DMS 273 treated with DMSO at 0.1 percent for 48 hours (cell line): ENCODE measurements at regions not wholly inside any gene's neighbourhood (a gene's known extent, or its start where the extent isn't known, plus 50 kb on each side); places are given as distances from the start of the nearest gene placed in this dataset.

Experiments
- DNase-seq: peaks from one replicate; lab custom pipeline; 2025; lab: John Stamatoyannopoulos, UW

DNA sequence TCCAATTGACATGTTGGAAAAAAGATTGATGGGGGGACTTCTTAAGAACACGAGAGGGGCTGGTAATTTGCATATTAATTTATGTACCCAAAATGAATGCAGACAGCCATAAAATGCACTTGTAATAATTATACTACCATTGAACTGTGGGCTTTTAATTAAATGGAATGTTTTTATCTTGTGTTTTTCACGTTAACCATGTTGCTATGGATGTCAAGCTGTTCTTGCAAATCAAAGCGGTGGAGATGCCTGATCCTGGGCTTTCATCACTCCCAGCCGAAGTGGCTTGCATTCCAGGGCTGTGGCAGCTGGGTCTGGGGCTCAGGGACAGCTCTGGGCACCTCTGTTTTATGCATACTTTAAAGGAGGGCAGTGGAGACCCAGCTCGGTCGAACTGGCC, 179.4 kb upstream of the TMTC4 start:
- no peak for DNase-seq

- DNase-seq = no peak
Observed at GRCh38 chr13:100853434-100853833, 178.8 kb upstream of the TMTC4 start.

GRCh38 chr13:100852146-100852545, 177.6 kb upstream of the TMTC4 start:
- no peak for DNase-seq

DNA sequence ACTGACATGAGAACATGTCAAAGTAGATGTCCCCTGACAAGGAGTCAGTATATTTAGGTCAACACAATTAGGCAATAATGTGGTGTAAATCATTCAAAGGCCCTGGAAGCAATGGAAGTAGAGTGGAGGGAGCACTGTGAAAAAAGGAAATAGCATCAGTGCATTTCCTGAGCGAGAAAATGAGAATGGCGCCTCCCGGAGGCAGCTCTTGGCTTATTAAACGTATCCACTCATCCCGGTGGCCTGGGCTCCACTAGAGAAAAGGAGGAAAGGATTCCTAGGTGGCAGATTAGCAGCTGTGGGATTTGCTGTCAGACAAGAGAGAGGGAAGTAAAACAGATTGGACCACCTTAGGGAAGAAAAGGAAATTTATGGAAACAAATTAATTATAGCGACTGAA, 173.7 kb upstream of the TMTC4 start:
- DNase-seq = no peak

GRCh38 chr13:100845128-100845757, 170.6 kb upstream of the TMTC4 start:
- no peak for DNase-seq

DNA sequence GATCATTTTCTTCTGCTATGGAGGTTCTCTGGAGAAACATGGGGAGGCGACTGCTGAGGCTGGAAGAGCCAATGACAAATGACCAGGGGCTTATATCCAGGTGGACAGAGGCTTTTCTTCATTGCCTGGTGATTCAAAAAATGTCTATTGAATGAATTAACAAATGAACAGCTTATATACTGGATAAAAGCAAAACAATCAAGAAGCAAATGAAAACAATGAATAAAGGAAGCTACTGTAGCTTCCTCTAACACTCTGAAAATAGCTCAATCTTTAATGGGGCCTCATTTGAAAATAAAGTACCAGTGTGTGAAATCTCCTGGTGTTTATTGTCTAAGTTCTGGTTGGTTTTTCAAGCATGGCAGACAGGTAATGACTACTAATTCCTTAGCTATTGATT, 167.5 kb upstream of the TMTC4 start:
- no peak for DNase-seq

DNA sequence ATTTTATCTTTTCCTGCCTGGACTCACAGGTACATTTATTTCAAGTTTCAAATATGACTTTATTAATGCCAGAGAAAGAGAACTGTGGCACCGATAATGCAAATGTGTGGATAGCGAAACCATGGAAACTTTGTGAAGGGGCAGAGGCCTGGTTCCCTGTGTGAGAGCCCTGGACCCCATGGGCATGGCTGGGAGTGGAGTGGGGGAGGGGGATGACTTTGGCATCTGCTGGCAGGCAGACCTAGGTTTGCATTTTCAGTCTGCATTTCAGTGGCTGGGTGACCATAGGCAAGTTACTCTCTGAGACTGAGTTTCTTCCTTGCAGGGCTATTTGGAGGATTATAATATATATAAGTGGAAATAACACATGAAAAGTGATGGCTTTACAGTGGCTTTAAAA, 163.8 kb upstream of the TMTC4 start:
- no peak for DNase-seq

DNA sequence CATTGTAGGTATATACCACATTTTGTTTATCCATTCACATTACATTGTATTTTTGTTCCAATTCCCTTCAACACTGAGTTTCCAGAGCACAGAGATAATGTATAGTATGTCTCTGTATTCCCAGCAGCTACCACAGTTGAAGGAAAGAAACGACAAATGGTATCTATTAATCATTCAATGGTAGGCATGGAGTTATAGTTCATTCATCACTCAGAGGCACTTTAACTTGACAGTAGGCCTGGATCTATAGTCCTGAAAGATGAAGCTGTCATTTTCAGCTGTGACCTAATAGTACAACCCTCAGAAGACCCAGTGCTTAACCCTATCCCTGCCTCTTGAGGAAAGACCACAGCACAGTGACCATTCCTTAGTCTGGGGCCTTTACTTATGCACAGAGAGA, 163.0 kb upstream of the TMTC4 start:
- no peak for DNase-seq

DNA sequence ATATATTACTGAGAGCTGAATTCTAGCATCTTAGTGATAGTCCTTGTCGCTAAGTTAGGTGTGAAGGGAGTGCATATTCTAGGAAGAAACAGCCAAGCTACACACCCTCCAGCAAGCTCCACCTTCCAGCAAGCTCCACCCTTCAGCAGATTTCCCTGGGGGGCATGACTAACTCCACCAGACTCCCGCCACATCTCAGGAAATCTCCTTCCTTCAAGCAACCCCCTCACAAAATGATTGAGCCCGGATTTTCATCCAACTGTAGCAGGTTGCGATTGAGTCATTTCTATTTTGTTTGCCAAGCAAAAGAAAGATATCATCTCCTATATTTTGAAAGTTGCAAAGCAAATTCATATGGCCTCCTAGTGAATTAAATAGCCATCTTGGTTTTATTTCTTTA, 162.1 kb upstream of the TMTC4 start:
- DNase-seq = no peak

- DNase-seq = no peak
Observed at GRCh38 chr13:100835695-100836094, 161.1 kb upstream of the TMTC4 start.

DNA sequence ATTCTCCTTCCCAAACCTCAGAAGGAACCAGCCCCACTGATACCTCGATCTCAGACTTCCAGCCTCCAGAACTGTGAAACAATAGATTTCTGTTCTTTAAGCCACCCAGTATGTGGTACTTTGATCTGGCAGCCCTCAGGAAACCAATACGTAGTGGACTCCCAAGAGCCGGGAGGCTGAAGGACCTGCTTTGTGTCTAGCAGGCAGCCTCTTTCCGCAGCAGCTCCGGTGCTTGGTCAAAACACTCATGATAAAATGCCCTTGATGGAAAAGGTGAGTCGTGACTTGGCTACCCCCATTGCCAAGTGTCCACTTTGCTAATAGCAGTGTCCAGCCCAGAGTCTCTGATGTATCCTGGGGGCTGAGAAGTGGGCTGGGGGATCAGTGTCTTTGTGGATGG, 158.8 kb upstream of the TMTC4 start:
- DNase-seq = no peak

DNA sequence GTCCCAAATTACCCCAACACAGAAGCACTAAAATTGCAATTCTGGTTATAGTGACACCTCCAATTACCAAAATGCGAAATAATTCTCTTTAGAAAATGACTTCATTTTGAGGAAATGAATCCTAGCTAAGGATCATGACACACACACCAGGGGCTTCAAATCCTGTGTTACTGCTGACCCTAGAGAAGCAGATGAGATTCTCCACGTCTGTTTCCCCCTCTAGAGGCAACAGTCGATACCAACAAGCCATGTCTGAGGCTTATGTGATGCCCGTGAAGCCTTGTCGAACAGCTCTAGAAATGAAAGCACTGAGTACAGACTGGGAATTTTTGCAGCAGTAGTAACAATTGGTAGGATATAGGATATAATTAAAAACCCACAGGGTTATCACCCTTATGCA, 153.6 kb upstream of the TMTC4 start:
- no peak for DNase-seq

GRCh38 chr13:100827489-100828176, 153.0 kb upstream of the TMTC4 start:
- DNase-seq = no peak

DNA sequence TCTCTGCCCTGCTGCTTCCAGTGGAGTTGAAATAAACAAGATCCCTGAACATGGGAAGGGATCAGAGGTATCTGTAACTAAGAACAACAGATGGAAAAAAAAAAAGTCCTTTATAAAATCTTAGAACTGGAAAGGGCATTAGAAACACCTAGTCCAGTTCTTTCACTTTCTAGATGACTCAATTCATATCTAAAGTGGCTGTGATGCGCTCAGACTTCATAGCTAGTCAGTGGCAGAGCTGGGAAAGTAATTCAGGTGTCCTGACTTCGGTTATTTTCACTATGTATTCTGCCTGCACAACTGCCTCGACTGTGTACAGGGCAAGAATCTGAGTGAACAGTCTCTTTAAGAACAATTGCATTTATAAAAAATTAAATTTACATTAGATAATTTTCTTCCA, 151.8 kb upstream of the TMTC4 start:
- no peak for DNase-seq

DNA sequence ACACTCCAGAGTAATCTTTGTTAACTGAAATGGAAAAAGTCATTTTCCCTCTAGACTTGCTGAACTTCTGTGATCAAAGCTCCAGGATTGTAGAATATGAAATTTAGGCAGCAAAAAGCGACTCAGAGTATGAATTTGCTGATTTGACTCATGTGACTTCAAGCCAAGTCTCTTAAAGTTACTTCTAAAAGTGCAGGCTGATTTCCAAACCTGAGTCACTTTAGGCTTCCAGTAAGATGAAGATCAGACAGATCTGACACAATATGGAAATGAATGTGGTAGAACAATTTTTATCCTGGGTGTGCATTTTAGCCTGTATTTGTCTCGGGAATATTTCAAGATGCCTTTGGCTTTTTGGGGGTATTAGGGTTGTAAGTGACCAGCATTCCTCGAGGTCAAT, 151.0 kb upstream of the TMTC4 start:
- no peak for DNase-seq

DNA sequence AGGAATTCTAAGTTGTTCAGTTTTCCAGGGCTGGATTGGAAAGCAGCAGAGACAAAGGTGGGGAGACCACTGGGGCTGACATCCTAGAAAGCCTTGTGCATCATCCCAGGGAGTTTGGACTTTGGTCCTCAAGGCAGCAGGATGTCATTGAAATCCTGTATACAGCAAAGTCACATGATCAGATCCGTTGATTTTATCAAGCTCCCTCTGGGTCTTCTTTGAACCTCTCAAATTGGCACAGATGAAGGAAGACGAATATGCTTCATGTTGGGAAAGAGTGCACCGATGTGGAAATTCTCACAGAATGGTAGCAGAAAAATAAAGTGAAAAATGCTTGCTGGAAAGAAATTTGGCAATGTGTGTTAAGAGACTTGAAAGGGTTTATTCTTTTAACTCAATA, 149.8 kb upstream of the TMTC4 start:
- no peak for DNase-seq

GRCh38 chr13:100823448-100823847, 148.9 kb upstream of the TMTC4 start:
- no peak for DNase-seq

GRCh38 chr13:100822871-100823443, 148.4 kb upstream of the TMTC4 start:
- DNase-seq = no peak

- DNase-seq = no peak
Observed at GRCh38 chr13:100818711-100819110, 144.1 kb upstream of the TMTC4 start.

DNA sequence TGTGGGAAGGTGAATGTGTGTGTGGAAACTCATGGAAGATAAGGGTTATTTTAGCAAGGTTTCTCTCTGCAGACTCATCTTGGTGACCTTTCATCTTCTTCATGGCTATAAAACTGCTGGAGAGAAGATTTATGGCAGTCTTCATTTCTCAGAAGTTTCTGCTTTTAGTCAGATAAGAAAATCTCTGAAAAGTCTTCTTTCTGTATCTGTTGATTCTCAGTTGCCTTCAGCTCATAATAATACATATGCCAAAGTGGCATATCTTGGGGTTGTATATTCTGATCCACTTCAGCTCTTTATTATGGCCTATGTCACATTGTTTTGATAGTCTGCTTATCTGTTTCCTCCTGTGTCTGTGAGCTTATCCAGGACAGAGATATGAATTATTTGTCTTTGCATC, 143.3 kb upstream of the TMTC4 start:
- DNase-seq = no peak

GRCh38 chr13:100815476-100816046, 141.0 kb upstream of the TMTC4 start:
- DNase-seq = no peak

GRCh38 chr13:100812982-100813584, 138.5 kb upstream of the TMTC4 start:
- DNase-seq = no peak

- DNase-seq = no peak
Observed at GRCh38 chr13:100811928-100812327, 137.3 kb upstream of the TMTC4 start.
